OCI-LY7 (cell line): ENCODE measurements at regions not wholly inside any gene's neighbourhood (a gene's known extent, or its start where the extent isn't known, plus 50 kb on each side); places are given as distances from the start of the nearest gene placed in this dataset.

Source experiments
- BruUV-seq: library from RNA; stranded (reverse); fragments of 400-500 nt; replicated peaks from 2 replicates; lab custom pipeline; 2021; lab: Mats Ljungman, UMichigan
- CTCF ChIA-PET: fragments of 300-600 bp; sonication (Branson Sonifier 250); formaldehyde crosslinking; loops from one replicate; lab custom pipeline; 2022; ENCODE audit warnings: antibody characterized with exemption; ENCODE audit not compliant: unreplicated experiment; lab: Charles Lee
- POLR2A ChIA-PET: fragments of 300-600 bp; sonication (Branson Sonifier 250); formaldehyde crosslinking; loops from one replicate; lab custom pipeline; 2022; ENCODE audit warnings: antibody characterized with exemption; lab: Charles Lee
- DNase-seq: peaks from one replicate; pipeline ENCODE4 v3.0.0-alpha.2; 2015; ENCODE audit warnings: low spot score
- H2AFZ ChIP-seq: fragments of 200-600 bp; sonication (generic), shearing (Covaris generic); 2 replicates; pipeline ENCODE4 v1.6.1; 2014; ENCODE audit warnings: mild to moderate bottlenecking, antibody characterized with exemption, low read length, moderate library complexity
- H3K27ac ChIP-seq: fragments of 200-600 bp; sonication (generic); 2 replicates; pipeline ENCODE4 v1.5.1; 2014; ENCODE audit warnings: mixed run types, low read depth, mild to moderate bottlenecking, moderate library complexity, low read length, inconsistent platforms; ENCODE audit not compliant: poor library complexity, severe bottlenecking
- H3K36me3 ChIP-seq: fragments of 200-600 bp; sonication (generic); 2 replicates; pipeline ENCODE4 v1.6.1; 2014; ENCODE audit warnings: mild to moderate bottlenecking, antibody characterized with exemption, low read length, moderate library complexity, mixed read lengths; ENCODE audit not compliant: insufficient read depth
- H3K4me1 ChIP-seq: fragments of 200-600 bp; sonication (generic); 2 replicates; pipeline ENCODE4 v1.5.1; 2014; ENCODE audit warnings: mild to moderate bottlenecking, low read length; ENCODE audit not compliant: insufficient read depth, poor library complexity, severe bottlenecking
- H3K4me2 ChIP-seq: fragments of 200-600 bp; sonication (generic); 2 replicates; pipeline ENCODE4 v1.6.1; 2014; ENCODE audit warnings: mild to moderate bottlenecking, low read length
- H3K4me3 ChIP-seq: fragments of 200-600 bp; sonication (generic); 2 replicates; pipeline ENCODE4 v1.5.1; 2014; ENCODE audit warnings: mild to moderate bottlenecking, low read depth, low read length; ENCODE audit not compliant: poor library complexity, severe bottlenecking
- H3K79me2 ChIP-seq: fragments of 200-600 bp; sonication (generic); 2 replicates; pipeline ENCODE4 v1.6.1; 2016; ENCODE audit warnings: low read depth, mild to moderate bottlenecking, low read length, moderate library complexity, mixed read lengths; ENCODE audit not compliant: insufficient read depth
- H3K9me2 ChIP-seq: fragments of 200-600 bp; sonication (generic); 2 replicates; pipeline ENCODE4 v1.6.1; 2016; ENCODE audit warnings: mild to moderate bottlenecking, low read length, mixed read lengths; ENCODE audit not compliant: insufficient read depth
- H3K9me3 ChIP-seq: fragments of 200-600 bp; sonication (generic); 2 replicates; pipeline ENCODE4 v1.6.1; 2014; ENCODE audit warnings: mild to moderate bottlenecking, mixed run types, low read length, mixed read lengths
- H4K20me1 ChIP-seq: fragments of 200-600 bp; sonication (generic); 2 replicates; pipeline ENCODE4 v1.6.1; 2014; ENCODE audit warnings: mild to moderate bottlenecking, antibody characterized with exemption, low read length, moderate library complexity, mixed read lengths; ENCODE audit not compliant: insufficient read depth
- CTCF ChIP-seq: fragments of 200-600 bp; sonication (generic); conservative IDR thresholded peaks from 2 replicates; pipeline ENCODE4 v1.5.1; 2014; ENCODE audit warnings: mild to moderate bottlenecking, antibody characterized with exemption, low read length, moderate library complexity, mixed read lengths
- EZH2phosphoT487 ChIP-seq: fragments of 200-600 bp; sonication (generic); IDR thresholded peaks from 2 replicates; pipeline ENCODE4 v1.6.1; 2018; ENCODE audit warnings: low read depth, borderline replicate concordance, mild to moderate bottlenecking, mixed run types, antibody characterized with exemption, low read length, moderate library complexity, mixed read lengths
- intact Hi-C: fragments of 100-400 bp; cut with micrococcal nuclease; formaldehyde crosslinking; loops from one replicate; pipeline ENCODE4 v1.10.0; 2022; ENCODE audit not compliant: unreplicated experiment

- no peaks in the 10 kb centered on the region for H3K79me2 ChIP-seq
- no peaks in the 10 kb centered on the region for H3K4me1 ChIP-seq
- intact Hi-C loops: no loop called here
- POLR2A ChIA-PET: interaction anchor here (1.0 kb wide), 1 partner anchor 150 kb away, joined by 6 read pairs; no protein-coding TSS in a partner anchor
- CTCF ChIA-PET: no interaction called here
- DNase-seq: no peak
- TF ChIP-seq CTCF: no peak
- no peak for TF ChIP-seq EZH2phosphoT487
- H3K36me3 ChIP-seq: no peaks in the 10 kb centered on the region
- BruUV-seq: no TSS peak
- no peak overlapping the region for H3K27ac ChIP-seq
- no peak overlapping the region for H3K4me3 ChIP-seq
- no peaks in the 10 kb centered on the region for H4K20me1 ChIP-seq
- H2AFZ ChIP-seq: no peak overlapping the region
- no peak overlapping the region for H3K4me2 ChIP-seq
- H3K9me2 ChIP-seq: no peaks in the 10 kb centered on the region
- no peaks in the 10 kb centered on the region for H3K9me3 ChIP-seq
These were observed 70.7 kb upstream of the DCLK2 start for GRCh38 chr4:150007512-150007911.

GRCh38 chr4:150008546-150008945, 69.7 kb upstream of the DCLK2 start:
- Histone ChIP-seq H3K79me2 (no peaks in the 10 kb centered on the region), H3K4me2 (no peak overlapping the region), H2AFZ (no peak overlapping the region), H3K27ac (no peak overlapping the region), H3K4me1 (no peaks in the 10 kb centered on the region), H3K4me3 (no peak overlapping the region), H4K20me1 (no peaks in the 10 kb centered on the region), H3K9me3 (no peaks in the 10 kb centered on the region), H3K9me2 (no peaks in the 10 kb centered on the region), H3K36me3 (no peaks in the 10 kb centered on the region)
- DNase-seq: no peak
- BruUV-seq: no TSS peak
- intact Hi-C loops: no loop called here
- ChIA-PET POLR2A (no interaction called here), CTCF (no interaction called here)
- TF ChIP-seq CTCF: no peak
- TF ChIP-seq EZH2phosphoT487: no peak

GRCh38 chr4:150009533-150009932, 68.7 kb upstream of the DCLK2 start:
- POLR2A ChIA-PET: no interaction called here

More at GRCh38 chr4:150009533-150009932, 68.7 kb upstream of the DCLK2 start:
- no peaks in the 10 kb centered on the region for H3K9me2 ChIP-seq
- TF ChIP-seq CTCF: no peak
- TF ChIP-seq EZH2phosphoT487: no peak
- no peak overlapping the region for H2AFZ ChIP-seq
- no peaks in the 10 kb centered on the region for H3K4me1 ChIP-seq
- no TSS peak for BruUV-seq
- no peaks in the 10 kb centered on the region for H4K20me1 ChIP-seq
- H3K9me3 ChIP-seq: no peaks in the 10 kb centered on the region
- H3K4me2 ChIP-seq: no peak overlapping the region
- no peak overlapping the region for H3K27ac ChIP-seq
- no peaks in the 10 kb centered on the region for H3K36me3 ChIP-seq
- CTCF ChIA-PET: no interaction called here
- intact Hi-C loops: no loop called here
- H3K79me2 ChIP-seq: no peaks in the 10 kb centered on the region
- no peak for DNase-seq
- no peak overlapping the region for H3K4me3 ChIP-seq
